Fibroblast of the aortic adventitia (primary cell): ENCODE measurements at regions not wholly inside any gene's neighbourhood (a gene's known extent, or its start where the extent isn't known, plus 50 kb on each side); places are given as distances from the start of the nearest gene placed in this dataset.
"Not testable (repeated sequence)": the region's sequence is repeated elsewhere in the genome, so short reads cannot be mapped to it uniquely, and the experiment has no call there.

Source experiments
- DNase-seq: peaks from one replicate; pipeline ENCODE4 v3.0.0-alpha.2; 2010; ENCODE audit warnings: low read depth
- H3K4me3 ChIP-seq: 2 replicates; pipeline ENCODE4 v1.5.1; 2011; ENCODE audit warnings: low read depth, mild to moderate bottlenecking, control low read depth, low read length, moderate library complexity
- TF ChIP-seq, protein P1 (sequence below): IDR thresholded peaks from 2 replicates; pipeline ENCODE4 v1.5.1; 2011; ENCODE audit warnings: mild to moderate bottlenecking, low read length, control low read depth, inconsistent platforms; ENCODE audit not compliant: insufficient read depth

DNA sequence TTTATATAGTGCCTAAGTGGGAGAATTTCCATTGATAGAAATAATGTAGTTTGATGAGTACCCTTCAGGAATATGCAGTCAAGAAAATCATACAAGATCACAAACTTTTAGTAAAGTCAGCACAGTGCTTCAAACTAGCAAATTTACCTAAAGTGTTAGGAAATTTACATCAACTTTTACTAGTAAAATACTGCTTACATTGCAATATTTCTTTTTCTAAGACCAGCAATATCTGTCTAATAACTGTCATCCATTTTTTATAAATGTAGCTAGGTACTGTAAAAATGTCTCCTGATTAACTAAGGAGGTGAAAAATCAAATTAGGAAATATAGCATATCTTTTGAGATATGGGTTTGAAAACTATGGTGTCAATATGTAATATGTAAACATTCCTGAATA is 405.4 kb downstream of the MDFIC start:
- TF ChIP-seq, protein P1, sequence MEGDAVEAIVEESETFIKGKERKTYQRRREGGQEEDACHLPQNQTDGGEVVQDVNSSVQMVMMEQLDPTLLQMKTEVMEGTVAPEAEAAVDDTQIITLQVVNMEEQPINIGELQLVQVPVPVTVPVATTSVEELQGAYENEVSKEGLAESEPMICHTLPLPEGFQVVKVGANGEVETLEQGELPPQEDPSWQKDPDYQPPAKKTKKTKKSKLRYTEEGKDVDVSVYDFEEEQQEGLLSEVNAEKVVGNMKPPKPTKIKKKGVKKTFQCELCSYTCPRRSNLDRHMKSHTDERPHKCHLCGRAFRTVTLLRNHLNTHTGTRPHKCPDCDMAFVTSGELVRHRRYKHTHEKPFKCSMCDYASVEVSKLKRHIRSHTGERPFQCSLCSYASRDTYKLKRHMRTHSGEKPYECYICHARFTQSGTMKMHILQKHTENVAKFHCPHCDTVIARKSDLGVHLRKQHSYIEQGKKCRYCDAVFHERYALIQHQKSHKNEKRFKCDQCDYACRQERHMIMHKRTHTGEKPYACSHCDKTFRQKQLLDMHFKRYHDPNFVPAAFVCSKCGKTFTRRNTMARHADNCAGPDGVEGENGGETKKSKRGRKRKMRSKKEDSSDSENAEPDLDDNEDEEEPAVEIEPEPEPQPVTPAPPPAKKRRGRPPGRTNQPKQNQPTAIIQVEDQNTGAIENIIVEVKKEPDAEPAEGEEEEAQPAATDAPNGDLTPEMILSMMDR = no peak
- no peak overlapping the region for H3K4me3 ChIP-seq
- DNase-seq = no peak

DNA sequence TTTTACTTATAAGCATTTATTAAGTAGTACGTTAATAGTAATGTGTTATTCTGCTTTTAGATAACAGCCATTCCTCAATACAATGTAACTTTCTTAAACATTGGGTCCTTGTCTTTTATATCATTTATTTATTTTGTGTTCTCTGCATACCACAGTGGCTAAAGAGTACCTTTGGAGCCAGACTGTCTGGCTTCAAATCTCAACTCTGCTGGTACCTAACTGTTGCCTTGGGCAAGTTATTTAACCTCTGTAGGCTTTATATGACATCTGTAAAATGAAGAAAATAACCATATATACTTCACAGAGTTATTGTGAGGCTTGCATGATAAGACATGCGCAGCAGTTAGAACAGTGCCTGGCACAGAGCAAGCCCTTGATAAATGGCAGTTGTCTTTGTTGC is 397.6 kb downstream of the MDFIC start:
- H3K4me3 ChIP-seq = no peak overlapping the region
- TF ChIP-seq, protein P1 = no peak
- DNase-seq = no peak

DNA sequence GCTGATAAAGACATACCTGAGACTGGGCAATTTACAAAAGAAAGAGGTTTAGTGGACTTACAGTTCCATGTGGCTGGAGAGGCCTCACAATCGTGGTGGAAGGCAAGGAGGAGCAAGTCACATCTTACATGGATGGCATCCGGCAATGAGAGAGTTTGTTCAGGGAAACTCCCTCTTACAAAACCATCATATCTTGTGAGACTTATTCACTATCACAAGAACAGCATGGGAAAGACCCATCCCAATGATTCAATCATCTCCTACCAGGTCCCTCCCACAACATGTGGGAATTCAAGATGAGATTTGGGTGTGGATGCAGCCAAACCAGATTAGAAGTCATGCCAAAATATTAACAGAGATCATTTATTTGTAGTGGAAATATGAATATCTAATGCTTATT is 388.4 kb downstream of the MDFIC start:
- not testable (repeated sequence) for DNase-seq, H3K4me3 ChIP-seq

- no peak overlapping the region for H3K4me3 ChIP-seq
- no peak for DNase-seq
- TF ChIP-seq, protein P1 = no peak
Observed at GRCh38 chr7:115306586-115306985, 384.7 kb downstream of the MDFIC start.

DNA sequence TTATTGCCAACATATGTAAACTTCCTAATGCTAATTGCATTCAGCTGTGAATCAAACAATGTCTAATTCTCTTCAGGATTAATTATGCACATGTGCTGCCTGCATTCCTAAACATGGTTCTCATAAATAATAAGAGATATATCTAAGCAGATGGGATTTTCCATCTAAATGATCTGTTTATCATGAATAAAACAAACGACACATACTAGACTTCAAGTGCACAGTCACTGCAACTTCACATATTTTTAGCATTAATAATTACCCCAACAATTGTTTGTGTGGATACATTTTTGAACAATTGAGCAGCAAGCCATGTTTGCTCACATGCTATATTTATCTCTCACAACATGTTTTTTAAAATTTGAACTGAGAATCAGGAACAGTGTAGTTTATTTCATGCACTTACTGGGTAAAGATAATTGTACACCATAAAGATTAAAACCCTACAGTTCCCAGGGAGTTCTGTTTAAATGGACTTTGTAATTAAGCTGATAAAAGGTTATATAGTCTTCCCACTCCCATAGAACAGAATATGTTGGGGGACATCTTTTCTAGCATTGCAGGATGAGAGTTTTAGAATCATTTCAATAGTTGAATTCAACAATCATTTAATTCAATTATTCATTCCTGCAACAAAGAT is 378.5 kb downstream of the MDFIC start:
- H3K4me3 ChIP-seq = no peak overlapping the region
- peak; percentile 46 for DNase-seq
- TF ChIP-seq, protein P1 = no peak

DNA sequence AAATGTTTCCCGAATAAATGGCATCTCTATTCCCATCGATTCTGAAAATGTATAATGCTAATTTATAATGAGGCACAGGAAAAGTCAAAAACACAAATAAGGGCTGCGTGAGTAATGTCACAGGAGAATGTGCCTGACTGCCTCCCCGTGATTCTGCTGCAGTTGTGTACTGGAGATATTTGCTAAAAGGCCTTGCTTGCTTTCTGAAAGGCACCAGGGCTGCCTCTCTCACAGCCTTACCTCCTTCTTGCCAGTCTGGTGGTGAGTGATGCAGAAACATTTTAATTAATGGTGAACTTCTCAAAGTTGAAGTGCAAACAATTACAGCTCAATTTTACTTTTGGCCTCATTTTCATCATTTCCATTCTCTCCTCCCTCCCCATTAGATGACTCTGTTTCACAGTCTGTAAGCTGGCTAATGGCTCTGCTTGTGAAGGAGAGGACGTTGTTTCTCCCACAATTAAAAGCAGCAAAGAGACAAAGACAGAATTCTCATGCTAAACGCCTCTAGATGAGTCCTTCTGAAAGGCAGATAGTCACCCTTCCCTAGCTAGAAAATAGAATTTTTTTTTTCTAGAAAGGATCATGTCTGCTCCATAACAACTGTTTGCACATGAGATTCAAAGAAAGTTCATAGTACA is 377.6 kb downstream of the MDFIC start:
- TF ChIP-seq, protein P1 = no peak
- no peak for DNase-seq
- no peak overlapping the region for H3K4me3 ChIP-seq

- peak; percentile 76 for DNase-seq
- TF ChIP-seq, protein P1 = no peak
- no peak overlapping the region for H3K4me3 ChIP-seq
Observed at GRCh38 chr7:115297656-115298055, 375.8 kb downstream of the MDFIC start.
